ENCODE measurements at regions not wholly inside any gene's neighbourhood (a gene's known extent, or its start where the extent isn't known, plus 50 kb on each side); places are given as distances from the start of the nearest gene placed in this dataset.

- in situ Hi-C loops (cut with HindIII; ENCODE audit: extremely low pct_ligation_motif_present, low pct_unique_long_range_greater_than_20kb) (loop anchor here (5.0 kb wide), 1 partner anchor 77 kb away; no protein-coding TSS in a partner anchor), intact Hi-C loops (cut with micrococcal nuclease; ENCODE audit: unreplicated experiment) (no loop called here)
- FAIRE-seq, result no peak
- ChIA-PET POLR2A (no interaction called here), CTCF (ENCODE audit: low intra/inter-chr PET ratio, low total read pairs) (no interaction called here)
- peaks cover 59% of the 10 kb centered on the region for H3K4me1 ChIP-seq (ENCODE audit: insufficient read depth, low read length)
- peaks cover 8% of the 10 kb centered on the region for H3K9me3 ChIP-seq (ENCODE audit: low read length)
- H3K27ac ChIP-seq (ENCODE audit: extremely low read length, insufficient read depth, low read length), result no peak overlapping the region
- H3K27me3 ChIP-seq (ENCODE audit: control insufficient read depth in 1 of 2, insufficient read depth in 2 of 2, low read length in 2 of 2), result peaks cover 0 to 3% of the 10 kb centered on the region in 2 experiments; a peak in 1 of 5 replicates
- DNase-seq (ENCODE audit: low spot score), result no peak
- no peak for ATAC-seq
- no peak overlapping the region for H2AFZ ChIP-seq (ENCODE audit: low read length)
- no peaks in the 10 kb centered on the region for H3K79me2 ChIP-seq (ENCODE audit: insufficient read depth, low read length)
- BruUV-seq (replicated peaks), result no TSS peak
- no peak for TF ChIP-seq ZXDC (CRISPR knock-in tag; IDR thresholded peaks at IDR 0.05)
- no peak for TF ChIP-seq CERS6 (CRISPR knock-in tag; IDR thresholded peaks at IDR 0.05)
- no peak for TF ChIP-seq NR3C1 (CRISPR knock-in tag; IDR thresholded peaks at IDR 0.05)
- TF ChIP-seq ZFP1 (CRISPR knock-in tag; IDR thresholded peaks at IDR 0.05), result no peak
- TF ChIP-seq BRD4 (CRISPR knock-in tag; IDR thresholded peaks at IDR 0.05), result no peak
- TF ChIP-seq ZNF512 (CRISPR knock-in tag; IDR thresholded peaks at IDR 0.05), result no peak
- TF ChIP-seq RBM22 (optimal IDR thresholded peaks at IDR 0.05; ENCODE audit: low read length), result no peak
- TF ChIP-seq SMARCE1 (IDR thresholded peaks at IDR 0.05; ENCODE audit: borderline replicate concordance), result no peak
- TF ChIP-seq BCL6 (CRISPR knock-in tag; IDR thresholded peaks at IDR 0.05), result no peak
- no peak for TF ChIP-seq REL (CRISPR knock-in tag; conservative IDR thresholded peaks at IDR 0.05)
- no peak for TF ChIP-seq DZIP1 (CRISPR knock-in tag; IDR thresholded peaks at IDR 0.05)
- no peak for TF ChIP-seq ZNF431 (CRISPR knock-in tag; IDR thresholded peaks at IDR 0.05; ENCODE audit: borderline replicate concordance, low read depth)
- TF ChIP-seq LCORL (IDR thresholded peaks at IDR 0.05), result no peak
- TF ChIP-seq LCORL (CRISPR knock-in tag; IDR thresholded peaks at IDR 0.05), result no peak
- no peak for TF ChIP-seq NCOR1 (IDR thresholded peaks at IDR 0.05; ENCODE audit: borderline replicate concordance, low read length)
- TF ChIP-seq E2F2 (CRISPR knock-in tag; IDR thresholded peaks at IDR 0.05; ENCODE audit: borderline replicate concordance), result no peak
- TF ChIP-seq RXRB (CRISPR knock-in tag; IDR thresholded peaks at IDR 0.05; ENCODE audit: borderline replicate concordance), result no peak
- no peak overlapping the region for H3K4me2 ChIP-seq (ENCODE audit: low read depth, low read length)
- no peaks in the 10 kb centered on the region for H4K20me1 ChIP-seq (ENCODE audit: insufficient read depth, low read length)
- H3K9ac ChIP-seq (ENCODE audit: insufficient read depth, low read depth, low read length), result no peak overlapping the region
- 91% methylated on average over 2 of the region's 3 CpGs for WGBS (ENCODE audit: low lambda C conversion rate)
- H3K4me3 ChIP-seq (replicated peaks in 1 of 3; ENCODE audit: insufficient read depth in 1 of 3, low read depth in 2 of 3, low read length in 3 of 3), result no peak overlapping the region
- H3K36me3 ChIP-seq (replicated peaks in 1 of 2; ENCODE audit: control insufficient read depth in 1 of 2, insufficient read depth in 2 of 2, low read length in 2 of 2), result no peaks in the 10 kb centered on the region
Observed at GRCh38 chr1:109819906-109820305, 56.2 kb upstream of the EPS8L3 start.
